GM23248 (cell line): ENCODE measurements at regions not wholly inside any gene's neighbourhood (a gene's known extent, or its start where the extent isn't known, plus 50 kb on each side); places are given as distances from the start of the nearest gene placed in this dataset.

ENCODE experiments used
- EZH2 ChIP-seq: fragments of 200-600 bp; sonication (generic); IDR thresholded peaks from 2 replicates; pipeline ENCODE4 v1.6.1; 2018; ENCODE audit warnings: antibody characterized with exemption, mild to moderate bottlenecking; ENCODE audit not compliant: insufficient read depth, poor library complexity, severe bottlenecking
- EZH2phosphoT487 ChIP-seq: fragments of 200-600 bp; sonication (generic); IDR thresholded peaks from 2 replicates; pipeline ENCODE4 v1.6.1; 2018; ENCODE audit warnings: antibody characterized with exemption, moderate library complexity, mild to moderate bottlenecking, low read depth; ENCODE audit not compliant: insufficient read depth

- TF ChIP-seq EZH2 (no peak), EZH2phosphoT487 (no peak)
These were observed 56.7 kb upstream of the ARHGAP28 start for GRCh38 chr18:6672821-6673308.
